SU-DHL-6 (cell line): ENCODE measurements at regions not wholly inside any gene's neighbourhood (a gene's known extent, or its start where the extent isn't known, plus 50 kb on each side); places are given as distances from the start of the nearest gene placed in this dataset.

Experiments
- H2AFZ ChIP-seq: fragments of 200-600 bp; sonication (generic); 2 replicates; pipeline ENCODE4 v1.6.1; 2014; ENCODE audit warnings: low read depth, mild to moderate bottlenecking, moderate library complexity, mixed read lengths, antibody characterized with exemption, low read length; ENCODE audit not compliant: severe bottlenecking
- H3F3A ChIP-seq: fragments of 200-600 bp; shearing (Covaris generic); 2 replicates; pipeline ENCODE4 v1.6.0; 2016; ENCODE audit warnings: antibody characterized with exemption, mild to moderate bottlenecking; ENCODE audit not compliant: insufficient read depth
- H3K27ac ChIP-seq: fragments of 200-600 bp; sonication (generic); 2 replicates; pipeline ENCODE4 v1.5.1; 2016; ENCODE audit warnings: low read depth, mild to moderate bottlenecking, low read length, moderate library complexity, mixed read lengths
- H3K27me3 ChIP-seq: fragments of 200-600 bp; sonication (generic), shearing (Covaris generic); 2 replicates; pipeline ENCODE4 v1.6.0; 2014; ENCODE audit warnings: mild to moderate bottlenecking, low read length
- H3K36me3 ChIP-seq: fragments of 200-600 bp; sonication (generic); 2 replicates; pipeline ENCODE4 v1.6.1; 2014; ENCODE audit warnings: mild to moderate bottlenecking, low read length, mixed read lengths
- H3K4me2 ChIP-seq: fragments of 300-600, 200-600 bp; shearing (Covaris generic), sonication (generic); 2 replicates; pipeline ENCODE4 v1.6.0; 2014; ENCODE audit warnings: low read length, low read depth, mild to moderate bottlenecking; ENCODE audit not compliant: poor library complexity, severe bottlenecking
- H3K4me3 ChIP-seq: fragments of 200-600 bp; sonication (generic); 2 replicates; pipeline ENCODE4 v1.5.1; 2014; ENCODE audit warnings: antibody characterized with exemption, low read length, mild to moderate bottlenecking, mixed read lengths; ENCODE audit not compliant: insufficient read depth, poor library complexity, severe bottlenecking
- H3K79me2 ChIP-seq: fragments of 200-600 bp; sonication (generic); 2 replicates; pipeline ENCODE4 v1.6.1; 2014; ENCODE audit warnings: mild to moderate bottlenecking, low read length, moderate library complexity; ENCODE audit not compliant: insufficient read depth
- H3K9ac ChIP-seq: fragments of 200-600 bp; sonication (generic); 2 replicates; pipeline ENCODE4 v1.7.0; 2014; ENCODE audit warnings: mild to moderate bottlenecking, low read length
- H3K9me2 ChIP-seq: fragments of 200-600 bp; sonication (generic); replicated peaks from 2 replicates; pipeline ENCODE4 v1.6.1; 2014; ENCODE audit warnings: low read length; ENCODE audit not compliant: insufficient read depth
- H3K9me3 ChIP-seq: fragments of 200-600 bp; sonication (generic); 2 replicates; pipeline ENCODE4 v1.6.1; 2014; ENCODE audit warnings: low read length, mixed read lengths; ENCODE audit not compliant: insufficient read depth
- H4K20me1 ChIP-seq: fragments of 200-600 bp; sonication (generic); 2 replicates; pipeline ENCODE4 v1.6.1; 2014; ENCODE audit warnings: low read depth, mild to moderate bottlenecking, antibody characterized with exemption, low read length, moderate library complexity, mixed read lengths
- CTCF ChIP-seq: fragments of 200-600 bp; sonication (generic); IDR thresholded peaks from one replicate; pipeline ENCODE4 v1.5.1; 2017; ENCODE audit warnings: antibody characterized with exemption, mild to moderate bottlenecking, low read length, moderate library complexity; ENCODE audit not compliant: insufficient read depth, poor library complexity, severe bottlenecking
- EZH2phosphoT487 ChIP-seq: fragments of 200-600 bp; sonication (generic), shearing (Covaris generic); conservative IDR thresholded peaks from 2 replicates; pipeline ENCODE4 v1.6.1; 2018; ENCODE audit warnings: mild to moderate bottlenecking, antibody characterized with exemption, low read length, moderate library complexity, mixed read lengths

- H3K4me2 ChIP-seq = no peak overlapping the region
- no peaks in the 10 kb centered on the region for H4K20me1 ChIP-seq
- H3F3A ChIP-seq = no peaks in the 10 kb centered on the region
- no peaks in the 10 kb centered on the region for H3K36me3 ChIP-seq
- no peaks in the 10 kb centered on the region for H3K27me3 ChIP-seq
- H3K27ac ChIP-seq = no peak overlapping the region
- H3K9me3 ChIP-seq = no peaks in the 10 kb centered on the region
- no peak overlapping the region for H2AFZ ChIP-seq
- TF ChIP-seq CTCF (no peak), EZH2phosphoT487 (no peak)
- H3K9ac ChIP-seq = no peak overlapping the region
- H3K9me2 ChIP-seq = no peaks in the 10 kb centered on the region
- no peaks in the 10 kb centered on the region for H3K79me2 ChIP-seq
- H3K4me3 ChIP-seq = no peak overlapping the region
Observed at GRCh38 chr13:48790966-48791365, 137.2 kb downstream of the CYSLTR2 start.

GRCh38 chr13:48797127-48797526 lies 143.4 kb downstream of the CYSLTR2 start:
- Histone ChIP-seq H3K27ac (no peak overlapping the region), H4K20me1 (no peaks in the 10 kb centered on the region), H3K79me2 (no peaks in the 10 kb centered on the region), H3K4me2 (no peak overlapping the region), H3K9me2 (no peaks in the 10 kb centered on the region), H3K9me3 (no peaks in the 10 kb centered on the region), H2AFZ (no peak overlapping the region), H3K36me3 (no peaks in the 10 kb centered on the region), H3K27me3 (0 out of 2 replicates have a peak, but pooled peaks cover 2% of the 10 kb centered on the region), H3F3A (no peaks in the 10 kb centered on the region), H3K4me3 (no peak overlapping the region), H3K9ac (no peak overlapping the region)
- TF ChIP-seq EZH2phosphoT487 (no peak), CTCF (no peak)

GRCh38 chr13:48797761-48798160 lies 144.0 kb downstream of the CYSLTR2 start:
- Histone ChIP-seq H3K36me3 (no peaks in the 10 kb centered on the region), H3K27ac (no peak overlapping the region), H3K4me2 (no peak overlapping the region), H2AFZ (no peak overlapping the region), H3F3A (no peaks in the 10 kb centered on the region), H3K9ac (no peak overlapping the region), H3K79me2 (no peaks in the 10 kb centered on the region), H4K20me1 (no peaks in the 10 kb centered on the region), H3K9me3 (no peaks in the 10 kb centered on the region), H3K27me3 (0 out of 2 replicates have a peak, but pooled peaks cover 2% of the 10 kb centered on the region), H3K9me2 (no peaks in the 10 kb centered on the region), H3K4me3 (no peak overlapping the region)
- TF ChIP-seq EZH2phosphoT487 (no peak), CTCF (no peak)
